ENCODE measurements at regions not wholly inside any gene's neighbourhood (a gene's known extent, or its start where the extent isn't known, plus 50 kb on each side); places are given as distances from the start of the nearest gene placed in this dataset.

GRCh38 chr5:174555726-174556125 lies 168.7 kb upstream of the MSX2 start:
- H3K36me3 ChIP-seq (replicated peaks in 1 of 2; ENCODE audit: insufficient read depth in 1 of 2, low read depth in 2 of 2) = no peaks in the 10 kb centered on the region
- H3K27me3 ChIP-seq = no peaks in the 10 kb centered on the region
- TF ChIP-seq CTCF (IDR thresholded peaks at IDR 0.05) = no peak
- no peak for TF ChIP-seq POLR2A (IDR thresholded peaks at IDR 0.05)
- intact Hi-C loops (cut with DNase I) = no loop called here
- WGBS, 2 donors = 63 to 75% methylated on average over 9 of the region's 9 CpGs
- DNase-seq = no peak
- no peaks in the 10 kb centered on the region for H3K9me3 ChIP-seq
- H3K27ac ChIP-seq = no peak overlapping the region
- ATAC-seq = no peak
- H3K4me1 ChIP-seq = no peaks in the 10 kb centered on the region
- H3K4me3 ChIP-seq = no peak overlapping the region

GRCh38 chr5:174556756-174557155 lies 167.6 kb upstream of the MSX2 start:
- intact Hi-C loops (cut with DNase I) = no loop called here

GRCh38 chr5:174558190-174558589 lies 166.2 kb upstream of the MSX2 start:
- Histone ChIP-seq H3K27ac (no peak overlapping the region), H3K36me3 (replicated peaks in 1 of 2; ENCODE audit: insufficient read depth in 1 of 2, low read depth in 2 of 2) (no peaks in the 10 kb centered on the region), H3K9me3 (no peaks in the 10 kb centered on the region), H3K27me3 (no peaks in the 10 kb centered on the region), H3K4me3 (no peak overlapping the region), H3K4me1 (no peaks in the 10 kb centered on the region)
- WGBS, 2 donors = 68 to 72% methylated on average over 1 of the region's 1 CpG
- no peak for ATAC-seq
- TF ChIP-seq CTCF (IDR thresholded peaks at IDR 0.05) = no peak
- no peak for DNase-seq
- intact Hi-C loops (cut with DNase I) = no loop called here

More at GRCh38 chr5:174556756-174557155, 167.6 kb upstream of the MSX2 start:
- ATAC-seq = no peak
- H3K9me3 ChIP-seq = no peaks in the 10 kb centered on the region
- H3K36me3 ChIP-seq (replicated peaks in 1 of 2; ENCODE audit: insufficient read depth in 1 of 2, low read depth in 2 of 2) = no peaks in the 10 kb centered on the region
- H3K4me3 ChIP-seq = no peak overlapping the region
- no peaks in the 10 kb centered on the region for H3K4me1 ChIP-seq
- TF ChIP-seq POLR2A (IDR thresholded peaks at IDR 0.05) (no peak), CTCF (IDR thresholded peaks at IDR 0.05) (no peak)
- DNase-seq = no peak
- H3K27me3 ChIP-seq = no peaks in the 10 kb centered on the region
- WGBS, 2 donors = 40 to 48% methylated on average over 3 of the region's 3 CpGs
- no peak overlapping the region for H3K27ac ChIP-seq

- ATAC-seq (no peak), DNase-seq (no peak)
- H3K4me3 ChIP-seq = no peak overlapping the region
- intact Hi-C loops (cut with DNase I) = no loop called here
- no peaks in the 10 kb centered on the region for H3K9me3 ChIP-seq
- H3K27me3 ChIP-seq = no peaks in the 10 kb centered on the region
- no peaks in the 10 kb centered on the region for H3K4me1 ChIP-seq
- no peaks in the 10 kb centered on the region for H3K36me3 ChIP-seq (replicated peaks in 1 of 2; ENCODE audit: insufficient read depth in 1 of 2, low read depth in 2 of 2)
- WGBS, 2 donors = 44 to 61% methylated on average over 3 of the region's 3 CpGs
- no peak overlapping the region for H3K27ac ChIP-seq
- no peak for TF ChIP-seq POLR2A (IDR thresholded peaks at IDR 0.05)
- no peak for TF ChIP-seq CTCF (IDR thresholded peaks at IDR 0.05)
Measured at GRCh38 chr5:174559141-174559540, 165.2 kb upstream of the MSX2 start.

- DNase-seq (no peak), ATAC-seq (no peak)
- Histone ChIP-seq H3K27ac (no peak overlapping the region), H3K4me3 (no peak overlapping the region), H3K27me3 (no peaks in the 10 kb centered on the region), H3K9me3 (no peaks in the 10 kb centered on the region), H3K4me1 (no peaks in the 10 kb centered on the region), H3K36me3 (replicated peaks in 1 of 2; ENCODE audit: insufficient read depth in 1 of 2, low read depth in 2 of 2) (no peaks in the 10 kb centered on the region)
- TF ChIP-seq CTCF (IDR thresholded peaks at IDR 0.05) = no peak
- TF ChIP-seq POLR2A (IDR thresholded peaks at IDR 0.05) = no peak
- WGBS, 2 donors = 64 to 76% methylated on average over 5 of the region's 5 CpGs
- intact Hi-C loops (cut with DNase I) = no loop called here
Measured at GRCh38 chr5:174559566-174560090, 164.8 kb upstream of the MSX2 start.

All from body of pancreas (tissue), 4 donors.